DND-41 (cell line): ENCODE measurements at regions not wholly inside any gene's neighbourhood (a gene's known extent, or its start where the extent isn't known, plus 50 kb on each side); places are given as distances from the start of the nearest gene placed in this dataset.

Experiments used
- ATAC-seq: fragments of 200-7000 bp; cut with Tn5 transposase; 3 replicates; pipeline ENCODE4 v1.9.1; 2021; ENCODE audit warnings: low read depth; ENCODE audit not compliant: insufficient read depth
- DNase-seq: peaks from one replicate; pipeline ENCODE4 v3.0.0-alpha.2; 2020
- H2AFZ ChIP-seq: 2 replicates; pipeline ENCODE4 v1.6.0; 2012; ENCODE audit warnings: low read depth, low read length
- H3K27ac ChIP-seq: 2 replicates; pipeline ENCODE4 v1.5.1; 2012; ENCODE audit warnings: low read length, inconsistent platforms
- H3K27me3 ChIP-seq: fragments of 200-600 bp; sonication (generic); 2 replicates; pipeline ENCODE4 v1.6.0; 2012; ENCODE audit warnings: low read length, mild to moderate bottlenecking, inconsistent platforms; ENCODE audit not compliant: insufficient read depth, poor library complexity
- H3K36me3 ChIP-seq: 2 replicates; pipeline ENCODE4 v1.5.1; 2012; ENCODE audit warnings: low read length, inconsistent platforms; ENCODE audit not compliant: insufficient read depth
- H3K4me1 ChIP-seq: 2 replicates; pipeline ENCODE4 v1.5.1; 2012; ENCODE audit warnings: mild to moderate bottlenecking, low read length; ENCODE audit not compliant: insufficient read depth
- H3K4me2 ChIP-seq: 2 replicates; pipeline ENCODE4 v1.6.0; 2012; ENCODE audit warnings: mild to moderate bottlenecking, moderate library complexity, low read length, inconsistent platforms; ENCODE audit not compliant: insufficient read depth
- H3K4me3 ChIP-seq, 2 experiments: fragments of 200-600 bp in 1 of 2; shearing (Covaris generic) in 1 of 2; 2 replicates each; pipeline ENCODE4 v1.5.1; 2012 to 2016; ENCODE audit warnings: inconsistent platforms in 2 of 2, low read length in 2 of 2, mild to moderate bottlenecking in 2 of 2, low read depth in 1 of 2, moderate library complexity in 1 of 2
- H3K79me2 ChIP-seq: 2 replicates; pipeline ENCODE4 v1.6.0; 2012; ENCODE audit warnings: low read length, inconsistent platforms; ENCODE audit not compliant: insufficient read depth
- H3K9ac ChIP-seq: 2 replicates; pipeline ENCODE4 v1.6.0; 2012; ENCODE audit warnings: low read depth, mild to moderate bottlenecking, inconsistent platforms, low read length, moderate library complexity
- H3K9me3 ChIP-seq: 2 replicates; pipeline ENCODE4 v1.5.1; 2012; ENCODE audit warnings: low read length, moderate library complexity, mild to moderate bottlenecking, inconsistent platforms; ENCODE audit not compliant: insufficient read depth, severe bottlenecking
- H4K20me1 ChIP-seq: 2 replicates; pipeline ENCODE4 v1.6.0; 2012; ENCODE audit warnings: low read length; ENCODE audit not compliant: insufficient read depth
- CTCF ChIP-seq: IDR thresholded peaks from 2 replicates; pipeline ENCODE4 v1.5.1; 2012; ENCODE audit warnings: borderline replicate concordance, low read length, moderate library complexity, mild to moderate bottlenecking; ENCODE audit not compliant: poor library complexity, severe bottlenecking; ENCODE audit errors: extremely low read depth
- EZH2 ChIP-seq: IDR thresholded peaks from 3 replicates; pipeline ENCODE4 v1.6.1; 2012; ENCODE audit warnings: borderline replicate concordance, low read depth, mild to moderate bottlenecking, moderate library complexity, low read length, inconsistent platforms; ENCODE audit not compliant: severe bottlenecking

DNA sequence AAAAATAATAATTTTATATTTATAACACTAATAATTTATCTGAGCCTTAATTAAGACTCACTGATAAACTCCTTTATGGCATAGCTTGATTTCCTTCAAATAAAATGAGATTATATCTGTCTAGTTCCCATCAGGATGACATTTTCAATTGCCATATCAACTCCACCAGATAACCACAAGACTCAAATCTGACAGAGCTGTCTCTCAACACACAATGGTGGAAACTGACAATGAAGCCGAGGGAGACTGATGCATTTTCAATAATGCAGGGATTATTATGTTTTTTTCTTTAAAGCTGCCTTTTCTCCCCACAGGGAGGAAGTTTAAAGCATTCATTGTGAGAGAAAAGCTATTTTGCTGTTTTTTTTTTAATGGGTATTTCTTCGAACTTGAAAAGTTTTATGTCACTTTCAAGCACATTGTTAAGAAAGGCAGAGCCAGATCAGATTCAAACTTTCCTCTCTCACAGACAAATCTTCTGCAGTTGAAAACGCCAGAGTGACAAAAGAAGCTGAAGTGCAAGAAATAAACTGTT is 1326.9 kb upstream of the MIR17HG start:
- Histone ChIP-seq H3K4me3 (no peak overlapping the region), H4K20me1 (no peaks in the 10 kb centered on the region), H3K9ac (no peak overlapping the region), H3K9me3 (no peaks in the 10 kb centered on the region), H3K79me2 (no peaks in the 10 kb centered on the region), H3K4me2 (no peak overlapping the region), H3K4me1 (no peaks in the 10 kb centered on the region), H3K27me3 (no peaks in the 10 kb centered on the region), H2AFZ (no peak overlapping the region), H3K36me3 (no peaks in the 10 kb centered on the region), H3K27ac (no peak overlapping the region)
- ATAC-seq (no peak), DNase-seq (no peak)
- TF ChIP-seq EZH2 (no peak), CTCF (no peak)

DNA sequence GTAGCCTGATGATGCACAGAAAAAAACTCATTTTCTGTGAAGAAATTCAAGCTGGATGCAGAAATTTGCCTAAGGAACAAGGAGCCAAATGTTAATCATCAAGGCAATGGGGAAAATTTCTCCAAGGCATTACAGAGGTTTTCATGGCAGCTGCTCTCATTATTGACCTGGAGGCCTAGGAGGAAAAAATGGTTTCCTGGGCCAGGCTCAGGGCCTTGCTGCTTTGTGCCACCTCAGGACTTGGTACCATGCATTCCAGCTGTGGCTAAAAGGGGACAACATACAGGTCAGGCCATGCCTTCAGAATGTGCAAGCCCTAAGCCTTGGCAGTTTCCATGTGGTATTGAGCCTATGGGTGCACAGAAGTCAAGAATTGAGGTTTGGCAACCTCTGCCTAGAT is 1320.1 kb upstream of the MIR17HG start:
- H3K9me3 ChIP-seq: peaks cover 6% of the 10 kb centered on the region
- no peak overlapping the region for H3K4me3 ChIP-seq
- H4K20me1 ChIP-seq: no peaks in the 10 kb centered on the region
- H3K27me3 ChIP-seq: no peaks in the 10 kb centered on the region
- H3K27ac ChIP-seq: no peak overlapping the region
- H3K4me2 ChIP-seq: no peak overlapping the region
- no peaks in the 10 kb centered on the region for H3K36me3 ChIP-seq
- no peak overlapping the region for H2AFZ ChIP-seq
- H3K4me1 ChIP-seq: no peaks in the 10 kb centered on the region
- ATAC-seq (no peak), DNase-seq (no peak)
- no peaks in the 10 kb centered on the region for H3K79me2 ChIP-seq
- no peak overlapping the region for H3K9ac ChIP-seq
- TF ChIP-seq EZH2 (no peak), CTCF (no peak)

- H3K4me2 ChIP-seq: no peak overlapping the region
- no peaks in the 10 kb centered on the region for H4K20me1 ChIP-seq
- H3K79me2 ChIP-seq: no peaks in the 10 kb centered on the region
- H3K4me1 ChIP-seq: no peaks in the 10 kb centered on the region
- no peak overlapping the region for H3K4me3 ChIP-seq
- no peak overlapping the region for H2AFZ ChIP-seq
- H3K27me3 ChIP-seq: no peaks in the 10 kb centered on the region
- no peak overlapping the region for H3K27ac ChIP-seq
- DNase-seq (no peak), ATAC-seq (no peak)
- peaks cover 6% of the 10 kb centered on the region for H3K9me3 ChIP-seq
- no peak overlapping the region for H3K9ac ChIP-seq
- no peak for TF ChIP-seq EZH2
- no peak for TF ChIP-seq CTCF
- no peaks in the 10 kb centered on the region for H3K36me3 ChIP-seq
These were observed 1315.2 kb upstream of the MIR17HG start for GRCh38 chr13:90032313-90032712.

DNA sequence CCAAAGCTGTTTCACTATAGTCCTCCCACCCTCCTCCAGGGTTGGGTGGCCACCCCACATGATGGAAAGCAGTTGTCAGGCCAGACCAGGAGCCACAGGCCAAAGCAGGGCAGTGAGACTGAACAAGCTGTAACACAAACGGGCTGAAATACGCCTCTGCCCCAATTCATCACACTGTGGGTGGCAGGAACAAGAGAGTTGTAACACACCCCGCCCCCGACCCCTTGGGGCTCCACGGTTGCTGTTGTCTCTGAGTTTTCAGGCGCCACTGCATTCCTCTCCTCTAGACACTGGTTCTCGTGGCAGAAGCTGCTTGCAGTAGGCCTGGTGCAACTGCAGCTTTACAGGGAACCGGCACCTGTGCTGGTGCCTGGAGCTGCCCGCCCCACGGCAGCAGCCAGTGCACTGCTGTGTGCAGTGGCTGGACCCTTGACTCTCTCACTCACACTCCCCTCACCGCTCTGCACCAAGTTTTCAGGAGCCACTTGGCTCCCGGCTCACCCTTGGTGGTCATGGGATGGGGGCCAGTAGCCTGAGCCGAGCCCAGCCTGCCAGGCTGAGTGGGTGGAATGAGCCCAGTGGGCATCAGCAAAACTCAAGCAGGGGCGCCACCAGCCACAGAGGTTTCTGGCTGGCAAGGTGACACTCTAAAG is 1314.5 kb upstream of the MIR17HG start:
- TF ChIP-seq CTCF (no peak), EZH2 (no peak)
- Histone ChIP-seq H3K4me3 (no peak overlapping the region), H3K27me3 (no peaks in the 10 kb centered on the region), H4K20me1 (no peaks in the 10 kb centered on the region), H3K36me3 (no peaks in the 10 kb centered on the region), H3K27ac (no peak overlapping the region), H3K4me2 (no peak overlapping the region), H3K4me1 (no peaks in the 10 kb centered on the region), H3K9ac (no peak overlapping the region), H2AFZ (no peak overlapping the region), H3K79me2 (no peaks in the 10 kb centered on the region), H3K9me3 (peaks cover 6% of the 10 kb centered on the region)
- ATAC-seq: no peak; the same call in 2 of the 3 replicates
- no peak for DNase-seq
